ENCODE measurements at regions not wholly inside any gene's neighbourhood (a gene's known extent, or its start where the extent isn't known, plus 50 kb on each side); places are given as distances from the start of the nearest gene placed in this dataset.

DNA sequence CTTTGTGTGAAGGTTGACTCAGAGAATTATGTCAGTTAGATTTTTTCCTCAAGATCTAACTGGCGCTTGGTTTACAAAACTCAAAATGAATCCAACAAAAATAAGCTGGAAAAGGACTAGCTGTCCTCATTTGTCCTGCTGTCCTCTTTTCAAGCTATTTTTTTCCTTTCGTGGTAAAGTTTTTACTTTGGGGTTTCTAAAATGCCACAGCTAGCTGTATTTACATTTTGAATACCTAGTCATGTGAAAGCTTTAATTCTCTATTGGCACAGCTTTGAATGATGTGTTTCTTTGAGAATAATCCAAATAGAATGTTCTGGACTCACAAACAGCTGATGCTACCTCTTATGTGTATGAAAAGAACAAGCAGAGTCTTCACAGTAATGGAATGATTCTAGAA is 673.6 kb upstream of the NR5A2 start:
- TF ChIP-seq POLR2A (IDR thresholded peaks at IDR 0.05) (no peak), POLR2AphosphoS5 (IDR thresholded peaks at IDR 0.05) (no peak), EP300 (IDR thresholded peaks at IDR 0.05) (no peak)
- TF ChIP-seq, protein P1, sequence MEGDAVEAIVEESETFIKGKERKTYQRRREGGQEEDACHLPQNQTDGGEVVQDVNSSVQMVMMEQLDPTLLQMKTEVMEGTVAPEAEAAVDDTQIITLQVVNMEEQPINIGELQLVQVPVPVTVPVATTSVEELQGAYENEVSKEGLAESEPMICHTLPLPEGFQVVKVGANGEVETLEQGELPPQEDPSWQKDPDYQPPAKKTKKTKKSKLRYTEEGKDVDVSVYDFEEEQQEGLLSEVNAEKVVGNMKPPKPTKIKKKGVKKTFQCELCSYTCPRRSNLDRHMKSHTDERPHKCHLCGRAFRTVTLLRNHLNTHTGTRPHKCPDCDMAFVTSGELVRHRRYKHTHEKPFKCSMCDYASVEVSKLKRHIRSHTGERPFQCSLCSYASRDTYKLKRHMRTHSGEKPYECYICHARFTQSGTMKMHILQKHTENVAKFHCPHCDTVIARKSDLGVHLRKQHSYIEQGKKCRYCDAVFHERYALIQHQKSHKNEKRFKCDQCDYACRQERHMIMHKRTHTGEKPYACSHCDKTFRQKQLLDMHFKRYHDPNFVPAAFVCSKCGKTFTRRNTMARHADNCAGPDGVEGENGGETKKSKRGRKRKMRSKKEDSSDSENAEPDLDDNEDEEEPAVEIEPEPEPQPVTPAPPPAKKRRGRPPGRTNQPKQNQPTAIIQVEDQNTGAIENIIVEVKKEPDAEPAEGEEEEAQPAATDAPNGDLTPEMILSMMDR (IDR thresholded peaks at IDR 0.05): no peak

All from suprapubic skin (tissue), 4 donors.